ENCODE measurements at regions not wholly inside any gene's neighbourhood (a gene's known extent, or its start where the extent isn't known, plus 50 kb on each side); places are given as distances from the start of the nearest gene placed in this dataset.

GRCh38 chr3:111249421-111249820 is 177.8 kb downstream of the NECTIN3 start:
- TF ChIP-seq GATA2 (IDR thresholded peaks at IDR 0.05; ENCODE audit: low read depth, low read length) (no peak), GATA3 (IDR thresholded peaks at IDR 0.05; ENCODE audit: low read depth, low read length) (no peak)

Measured in SH-SY5Y (cell line).